ENCODE measurements at regions not wholly inside any gene's neighbourhood (a gene's known extent, or its start where the extent isn't known, plus 50 kb on each side); places are given as distances from the start of the nearest gene placed in this dataset.

- Histone ChIP-seq H3K9me3 (ENCODE audit: control insufficient read depth in 2 of 2, insufficient read depth in 1 of 2, low read depth in 1 of 2, low read length in 1 of 2) (no peaks in the 10 kb centered on the region), H3K27me3 (ENCODE audit: control insufficient read depth in 3 of 3, insufficient read depth in 3 of 3, low read length in 3 of 3) (no peaks in the 10 kb centered on the region), H3K4me3 (ENCODE audit: low read depth in 1 of 3, low read length in 3 of 3) (no peak overlapping the region), H3K4me1 (ENCODE audit: control insufficient read depth in 3 of 3, insufficient read depth in 2 of 3, low read depth in 1 of 3, low read length in 2 of 3) (no peaks in the 10 kb centered on the region), H3K36me3 (ENCODE audit: control insufficient read depth in 3 of 3, insufficient read depth in 2 of 3, low read depth in 1 of 3, low read length in 3 of 3) (no peaks in the 10 kb centered on the region), H3K27ac (ENCODE audit: low read depth in 1 of 3, low read length in 2 of 3) (no peak overlapping the region)
- no peak for DNase-seq
- 75 to 84% (median 79%) methylated on average over 3 of the region's 3 CpGs for WGBS, 3 donors
- no peak for FAIRE-seq
Observed at GRCh38 chr6:90719321-90720195, 132.7 kb upstream of the MAP3K7 start.

GRCh38 chr6:90716376-90716775 lies 129.5 kb upstream of the MAP3K7 start:
- Histone ChIP-seq H3K4me3 (ENCODE audit: low read depth in 1 of 3, low read length in 3 of 3) (no peak overlapping the region), H3K27me3 (ENCODE audit: control insufficient read depth in 3 of 3, insufficient read depth in 3 of 3, low read length in 3 of 3) (no peaks in the 10 kb centered on the region), H3K4me1 (ENCODE audit: control insufficient read depth in 3 of 3, insufficient read depth in 2 of 3, low read depth in 1 of 3, low read length in 2 of 3) (no peaks in the 10 kb centered on the region), H3K9me3 (ENCODE audit: control insufficient read depth in 2 of 2, insufficient read depth in 1 of 2, low read depth in 1 of 2, low read length in 1 of 2) (no peaks in the 10 kb centered on the region), H3K36me3 (ENCODE audit: control insufficient read depth in 3 of 3, insufficient read depth in 2 of 3, low read depth in 1 of 3, low read length in 3 of 3) (no peaks in the 10 kb centered on the region), H3K27ac (ENCODE audit: low read depth in 1 of 3, low read length in 2 of 3) (no peak overlapping the region)
- 22 to 38% (median 30%) methylated on average over 1 of the region's 1 CpG for WGBS, 3 donors
- FAIRE-seq (no peak), DNase-seq (no peak)

DNA sequence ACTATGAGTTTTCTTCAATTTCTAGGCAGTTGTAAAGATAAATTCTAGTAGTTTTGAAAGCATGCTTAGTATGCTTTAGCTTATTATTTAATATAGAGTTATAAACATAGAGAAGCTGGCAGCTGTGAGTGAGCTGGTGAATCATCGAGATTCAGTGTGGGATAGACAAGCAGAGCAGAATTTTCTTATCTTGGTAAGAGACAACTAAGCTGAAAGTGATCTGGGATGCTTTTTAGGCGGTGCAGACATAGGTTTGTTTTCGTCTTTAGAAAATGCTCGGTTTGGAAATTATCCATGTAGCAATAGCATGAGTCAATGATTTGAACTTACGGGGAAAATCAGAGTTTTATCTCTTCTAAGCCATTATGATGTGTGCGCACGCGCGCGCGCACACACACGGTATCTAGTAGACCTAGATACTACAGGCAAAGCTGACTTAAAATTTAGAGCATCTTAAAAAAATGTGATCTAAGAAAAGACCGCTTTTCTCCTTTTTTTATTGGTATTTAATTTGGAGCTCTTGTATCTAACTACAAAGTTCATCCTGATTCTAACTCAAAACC lies 128.3 kb upstream of the MAP3K7 start:
- H3K4me3 ChIP-seq (ENCODE audit: low read depth in 1 of 3, low read length in 3 of 3), result no peak overlapping the region
- H3K27ac ChIP-seq (ENCODE audit: low read depth in 1 of 3, low read length in 2 of 3), result no peak overlapping the region
- no peaks in the 10 kb centered on the region for H3K4me1 ChIP-seq (ENCODE audit: control insufficient read depth in 3 of 3, insufficient read depth in 2 of 3, low read depth in 1 of 3, low read length in 2 of 3)
- no peaks in the 10 kb centered on the region for H3K27me3 ChIP-seq (ENCODE audit: control insufficient read depth in 3 of 3, insufficient read depth in 3 of 3, low read length in 3 of 3)
- no peaks in the 10 kb centered on the region for H3K9me3 ChIP-seq (ENCODE audit: control insufficient read depth in 2 of 2, insufficient read depth in 1 of 2, low read depth in 1 of 2, low read length in 1 of 2)
- FAIRE-seq (no peak), DNase-seq (no peak)
- no peaks in the 10 kb centered on the region for H3K36me3 ChIP-seq (ENCODE audit: control insufficient read depth in 3 of 3, insufficient read depth in 2 of 3, low read depth in 1 of 3, low read length in 3 of 3)
- 71 to 77% (median 77%) methylated on average over 13 of the region's 13 CpGs for WGBS, 3 donors

DNA sequence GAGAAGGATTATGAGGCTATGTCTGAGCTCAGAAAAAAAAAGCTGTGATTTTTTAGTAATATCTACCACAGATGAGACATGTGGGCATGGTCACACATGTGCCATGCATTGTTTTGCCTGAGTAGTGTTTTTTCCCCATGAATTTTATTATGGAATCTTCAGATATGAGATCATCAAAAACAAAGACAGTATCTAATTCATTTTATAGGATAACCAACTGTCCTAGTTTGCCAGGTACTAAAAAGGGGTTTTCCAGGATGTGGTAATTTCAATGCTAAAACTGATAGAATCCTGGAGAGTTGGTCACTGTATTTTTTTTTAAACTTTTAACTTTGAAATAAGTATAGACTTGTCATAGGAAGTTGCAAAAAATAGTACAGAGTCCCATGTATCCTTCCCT lies 127.4 kb upstream of the MAP3K7 start:
- DNase-seq (no peak), FAIRE-seq (no peak)
- Histone ChIP-seq H3K27me3 (ENCODE audit: control insufficient read depth in 3 of 3, insufficient read depth in 3 of 3, low read length in 3 of 3) (no peaks in the 10 kb centered on the region), H3K9me3 (ENCODE audit: control insufficient read depth in 2 of 2, insufficient read depth in 1 of 2, low read depth in 1 of 2, low read length in 1 of 2) (no peaks in the 10 kb centered on the region), H3K36me3 (ENCODE audit: control insufficient read depth in 3 of 3, insufficient read depth in 2 of 3, low read depth in 1 of 3, low read length in 3 of 3) (no peaks in the 10 kb centered on the region), H3K4me3 (ENCODE audit: low read depth in 1 of 3, low read length in 3 of 3) (no peak overlapping the region), H3K27ac (ENCODE audit: low read depth in 1 of 3, low read length in 2 of 3) (no peak overlapping the region), H3K4me1 (ENCODE audit: control insufficient read depth in 3 of 3, insufficient read depth in 2 of 3, low read depth in 1 of 3, low read length in 2 of 3) (no peaks in the 10 kb centered on the region)

- Histone ChIP-seq H3K27ac (ENCODE audit: low read depth in 1 of 3, low read length in 2 of 3) (no peak overlapping the region), H3K27me3 (ENCODE audit: control insufficient read depth in 3 of 3, insufficient read depth in 3 of 3, low read length in 3 of 3) (no peaks in the 10 kb centered on the region), H3K36me3 (ENCODE audit: control insufficient read depth in 3 of 3, insufficient read depth in 2 of 3, low read depth in 1 of 3, low read length in 3 of 3) (no peaks in the 10 kb centered on the region), H3K4me1 (ENCODE audit: control insufficient read depth in 3 of 3, insufficient read depth in 2 of 3, low read depth in 1 of 3, low read length in 2 of 3) (no peaks in the 10 kb centered on the region), H3K9me3 (ENCODE audit: control insufficient read depth in 2 of 2, insufficient read depth in 1 of 2, low read depth in 1 of 2, low read length in 1 of 2) (no peaks in the 10 kb centered on the region), H3K4me3 (ENCODE audit: low read depth in 1 of 3, low read length in 3 of 3) (no peak overlapping the region)
- 69 to 91% (median 80%) methylated on average over 8 of the region's 8 CpGs for WGBS, 3 donors
- FAIRE-seq, result no peak
- DNase-seq, result peak in 1 of 2 donors; percentile 2
Observed at GRCh38 chr6:90712114-90712513, 125.2 kb upstream of the MAP3K7 start.

DNA sequence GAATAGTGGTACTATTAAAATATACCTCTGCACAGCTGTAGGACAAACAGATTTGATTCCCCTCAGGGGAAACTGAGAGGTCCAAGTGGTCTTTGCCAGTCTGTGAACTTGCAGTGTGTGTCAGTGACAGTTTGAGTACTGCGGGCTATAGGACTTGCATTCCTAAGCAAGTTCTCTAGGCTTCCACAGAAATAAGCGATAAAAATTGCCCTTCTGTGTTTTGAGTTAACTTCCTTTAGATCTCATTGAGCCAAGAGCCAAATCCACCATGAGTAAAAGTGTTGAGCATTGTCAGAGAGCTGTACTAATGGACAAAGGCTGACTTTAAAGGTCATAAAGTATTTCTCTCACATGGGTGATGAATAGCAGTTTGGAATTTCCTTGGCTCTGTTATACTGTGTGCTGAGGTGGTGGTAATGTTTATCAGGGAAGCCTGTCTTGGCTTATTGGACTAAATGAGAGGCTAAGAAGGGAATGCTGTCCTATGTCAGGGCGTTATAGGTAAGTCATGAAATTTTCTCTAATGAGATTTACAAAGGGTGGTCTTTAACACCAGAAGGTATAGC lies 122.6 kb upstream of the MAP3K7 start:
- 77 to 86% (median 81%) methylated on average over 3 of the region's 3 CpGs for WGBS, 3 donors
- DNase-seq (no peak), FAIRE-seq (no peak)

DNA sequence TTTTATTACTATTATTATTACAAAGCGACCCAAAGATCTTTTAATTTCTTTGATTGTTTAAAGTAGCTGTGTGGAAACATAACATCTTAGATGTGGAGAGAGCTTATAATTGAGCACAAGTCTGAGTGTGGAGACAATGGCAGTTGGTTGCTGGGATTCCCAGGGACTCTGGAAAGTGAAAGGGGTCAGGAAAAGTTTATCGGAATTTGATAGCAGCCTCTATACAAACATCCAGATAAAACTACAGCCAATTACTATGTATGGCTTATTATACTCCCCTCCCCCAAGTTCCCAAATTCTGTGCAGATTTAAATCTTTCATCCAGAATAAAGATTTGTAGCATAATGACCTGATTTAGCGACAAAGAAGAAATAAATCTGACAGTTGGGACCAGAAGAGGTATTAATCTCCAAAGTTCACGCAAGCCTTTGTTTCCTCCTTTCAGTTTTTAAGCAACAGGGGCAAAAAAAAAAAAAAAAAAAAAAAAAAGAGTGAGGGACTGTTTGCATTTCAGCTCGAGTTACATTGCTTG lies 121.4 kb upstream of the MAP3K7 start:
- WGBS, 3 donors, result 65 to 77% (median 76%) methylated on average over 5 of the region's 5 CpGs
- no peaks in the 10 kb centered on the region for H3K27me3 ChIP-seq (ENCODE audit: control insufficient read depth in 3 of 3, insufficient read depth in 3 of 3, low read length in 3 of 3)
- no peak for DNase-seq
- no peaks in the 10 kb centered on the region for H3K9me3 ChIP-seq (ENCODE audit: control insufficient read depth in 2 of 2, insufficient read depth in 1 of 2, low read depth in 1 of 2, low read length in 1 of 2)
- FAIRE-seq, result no peak
- no peaks in the 10 kb centered on the region for H3K4me1 ChIP-seq (ENCODE audit: control insufficient read depth in 3 of 3, insufficient read depth in 2 of 3, low read depth in 1 of 3, low read length in 2 of 3)
- H3K27ac ChIP-seq (ENCODE audit: low read depth in 1 of 3, low read length in 2 of 3), result no peak overlapping the region
- no peaks in the 10 kb centered on the region for H3K36me3 ChIP-seq (ENCODE audit: control insufficient read depth in 3 of 3, insufficient read depth in 2 of 3, low read depth in 1 of 3, low read length in 3 of 3)
- H3K4me3 ChIP-seq (ENCODE audit: low read depth in 1 of 3, low read length in 3 of 3), result no peak overlapping the region

More for the DNA sequence above, 122.6 kb upstream of the MAP3K7 start:
- no peak overlapping the region for H3K4me3 ChIP-seq (ENCODE audit: low read depth in 1 of 3, low read length in 3 of 3)
- H3K4me1 ChIP-seq (ENCODE audit: control insufficient read depth in 3 of 3, insufficient read depth in 2 of 3, low read depth in 1 of 3, low read length in 2 of 3), result no peaks in the 10 kb centered on the region
- H3K9me3 ChIP-seq (ENCODE audit: control insufficient read depth in 2 of 2, insufficient read depth in 1 of 2, low read depth in 1 of 2, low read length in 1 of 2), result no peaks in the 10 kb centered on the region
- H3K27me3 ChIP-seq (ENCODE audit: control insufficient read depth in 3 of 3, insufficient read depth in 3 of 3, low read length in 3 of 3), result no peaks in the 10 kb centered on the region
- no peak overlapping the region for H3K27ac ChIP-seq (ENCODE audit: low read depth in 1 of 3, low read length in 2 of 3)
- H3K36me3 ChIP-seq (ENCODE audit: control insufficient read depth in 3 of 3, insufficient read depth in 2 of 3, low read depth in 1 of 3, low read length in 3 of 3), result no peaks in the 10 kb centered on the region

DNA sequence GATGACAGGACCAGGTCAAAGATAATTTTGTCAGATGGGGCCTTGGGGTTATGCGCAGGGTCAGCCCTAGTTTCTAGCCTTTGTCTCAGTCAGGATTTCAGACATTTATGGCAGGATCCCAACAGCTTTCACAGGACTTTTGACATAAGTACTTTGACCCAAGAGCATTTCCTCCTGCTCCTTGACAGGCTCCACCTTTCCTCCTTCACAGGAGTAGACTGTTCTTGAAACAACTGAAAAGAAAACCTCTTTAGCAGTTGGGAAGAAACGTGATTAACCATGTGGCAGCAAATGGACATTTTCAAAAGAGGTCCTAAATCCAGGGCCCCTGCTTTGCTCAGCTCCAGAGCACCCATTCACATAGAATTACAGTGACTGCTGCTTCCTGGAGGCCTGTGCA lies 120.4 kb upstream of the MAP3K7 start:
- H3K9me3 ChIP-seq (ENCODE audit: control insufficient read depth in 2 of 2, insufficient read depth in 1 of 2, low read depth in 1 of 2, low read length in 1 of 2), result no peaks in the 10 kb centered on the region
- FAIRE-seq (no peak), DNase-seq (peak; percentile 34 to 51)
- no peaks in the 10 kb centered on the region for H3K4me1 ChIP-seq (ENCODE audit: control insufficient read depth in 3 of 3, insufficient read depth in 2 of 3, low read depth in 1 of 3, low read length in 2 of 3)
- no peaks in the 10 kb centered on the region for H3K36me3 ChIP-seq (ENCODE audit: control insufficient read depth in 3 of 3, insufficient read depth in 2 of 3, low read depth in 1 of 3, low read length in 3 of 3)
- H3K27me3 ChIP-seq (ENCODE audit: control insufficient read depth in 3 of 3, insufficient read depth in 3 of 3, low read length in 3 of 3), result no peaks in the 10 kb centered on the region
- no peak overlapping the region for H3K4me3 ChIP-seq (ENCODE audit: low read depth in 1 of 3, low read length in 3 of 3)
- 18 to 53% (median 28%) methylated on average over 2 of the region's 2 CpGs for WGBS, 3 donors
- no peak overlapping the region for H3K27ac ChIP-seq (ENCODE audit: low read depth in 1 of 3, low read length in 2 of 3)
